K562 (cell line): ENCODE measurements at regions not wholly inside any gene's neighbourhood (a gene's known extent, or its start where the extent isn't known, plus 50 kb on each side); places are given as distances from the start of the nearest gene placed in this dataset.

ENCODE experiments used
- ATAC-seq: fragments of 200-7000 bp; cut with Tn5 transposase; 3 replicates; pipeline ENCODE4 v1.9.1; 2020; ENCODE audit warnings: moderate library complexity
- BruUV-seq: library from RNA; stranded (reverse); fragments of 400-500 nt; replicated peaks from 2 replicates; lab custom pipeline; 2021; lab: Mats Ljungman, UMichigan
- CTCF ChIA-PET: fragments of 300-600 bp; formaldehyde crosslinking; extraction: SDS; loops from one replicate; lab custom pipeline; 2021; ENCODE audit warnings: low intra/inter-chr PET ratio; lab: Yijun Ruan, JAX
- POLR2A ChIA-PET: fragments of 300-600, 350-650 bp; sonication (Branson Sonifier 250); formaldehyde crosslinking; extraction: SDS; loops from one replicate; lab custom pipeline; 2021; ENCODE audit warnings: antibody characterized with exemption, inconsistent platforms; lab: Yijun Ruan, JAX
- DNase-seq, 4 experiments: peaks; one replicate each; pipeline versions ENCODE4 v3.0.0 to v3.0.0-alpha.2; 2011 to 2018; ENCODE audit warnings: low spot score in 3 of 4, mixed read lengths in 3 of 4; ENCODE audit errors: extremely low read depth in 1 of 4
- FAIRE-seq: peaks from 2 replicates; lab custom pipeline; 2011; peaks lifted over from hg19 to GRCh38; lab: Jason Lieb, UNC
- H2AFZ ChIP-seq: 2 replicates; pipeline ENCODE4 v1.6.0; 2011; ENCODE audit warnings: low read depth, low read length, control low read depth, inconsistent platforms
- H3K27ac ChIP-seq: fragments of 200-600 bp; 3 replicates; pipeline ENCODE4 v1.8.0; 2011; ENCODE audit warnings: low read depth, mild to moderate bottlenecking, control low read depth, inconsistent platforms, low read length, moderate library complexity, mixed read lengths; ENCODE audit errors: extremely low read depth
- H3K27me3 ChIP-seq, 2 experiments: fragments of 300-600 bp in 1 of 2; 2 replicates in 1 of 2; 3 replicates in 1 of 2; pipeline versions ENCODE4 v1.6.0 to v1.8.0; 2011; ENCODE audit warnings: inconsistent platforms in 2 of 2, low read length in 2 of 2, mild to moderate bottlenecking in 1 of 2, mixed read lengths in 1 of 2, moderate library complexity in 1 of 2; ENCODE audit not compliant: control insufficient read depth in 2 of 2, insufficient read depth in 2 of 2
- H3K36me3 ChIP-seq: fragments of 300-600 bp; 3 replicates; pipeline ENCODE4 v1.8.0; 2011; ENCODE audit warnings: mild to moderate bottlenecking, low read length, inconsistent platforms; ENCODE audit not compliant: control insufficient read depth, insufficient read depth
- H3K4me1 ChIP-seq, 2 experiments: fragments of 200-600 bp in 1 of 2; replicated peaks in 1 of 2; 2 replicates in 1 of 2; 3 replicates in 1 of 2; pipeline versions ENCODE4 v1.5.1 to v1.8.0; 2011; ENCODE audit warnings: inconsistent platforms in 2 of 2, low read length in 2 of 2, mild to moderate bottlenecking in 1 of 2, mixed read lengths in 1 of 2, moderate library complexity in 1 of 2; ENCODE audit not compliant: control insufficient read depth in 2 of 2, insufficient read depth in 2 of 2
- H3K4me2 ChIP-seq: 2 replicates; pipeline ENCODE4 v1.6.1; 2011; ENCODE audit warnings: low read length, control low read depth, inconsistent platforms, mixed read lengths; ENCODE audit not compliant: insufficient read depth
- H3K4me3 ChIP-seq: fragments of 200-600 bp; sonication (generic), shearing (Covaris generic); 2 replicates; pipeline ENCODE4 v1.5.1; 2016; ENCODE audit warnings: control low read depth, inconsistent platforms
- H3K79me2 ChIP-seq: fragments of 200-600 bp; 3 replicates; pipeline ENCODE4 v1.8.0; 2011; ENCODE audit warnings: low read length, inconsistent platforms; ENCODE audit not compliant: control insufficient read depth, insufficient read depth
- H3K9ac ChIP-seq, 2 experiments: 2 replicates each; pipeline versions ENCODE4 v1.6.0 to v1.6.1; 2011; ENCODE audit warnings: low read depth in 2 of 2, low read length in 2 of 2, control low read depth in 1 of 2, inconsistent platforms in 1 of 2, mild to moderate bottlenecking in 1 of 2, mixed read lengths in 1 of 2; ENCODE audit not compliant: insufficient read depth in 1 of 2
- H3K9me1 ChIP-seq: one replicate; pipeline ENCODE4 v1.6.0; 2011; ENCODE audit warnings: inconsistent platforms, mild to moderate bottlenecking, low read length, moderate library complexity; ENCODE audit not compliant: control insufficient read depth, insufficient read depth
- H3K9me3 ChIP-seq: replicated peaks from 2 replicates; pipeline ENCODE4 v1.5.1; 2011; ENCODE audit warnings: low read depth, low read length, inconsistent platforms; ENCODE audit not compliant: control insufficient read depth, insufficient read depth
- H4K20me1 ChIP-seq: replicated peaks from 2 replicates; pipeline ENCODE4 v1.6.1; 2011; ENCODE audit warnings: low read length, inconsistent platforms, mixed read lengths; ENCODE audit not compliant: control insufficient read depth, insufficient read depth
- NONO ChIP-seq, 2 experiments: fragments of 200-400 bp in 1 of 2; fragments of 450-650 bp in 1 of 2; formaldehyde crosslinking in 1 of 2; IDR thresholded peaks; 2 replicates each; pipeline ENCODE4 v1.6.1; 2017; ENCODE audit warnings: low read depth in 2 of 2, mild to moderate bottlenecking in 2 of 2, moderate library complexity in 2 of 2, low read length in 1 of 2
- WGBS: fragments of 100-300 bp; shearing (Covaris generic); methylation state at CpG from one replicate; pipeline ENCODE4 v1.1.6; 2016; ENCODE audit warnings: low coverage, mixed read lengths; ENCODE audit not compliant: insufficient coverage; ENCODE audit errors: missing lambda C conversion rate; 5-methylcytosine and 5-hydroxymethylcytosine counted together
- in situ Hi-C: fragments of 300-500 bp; cut with MboI; formaldehyde crosslinking; loops from 4 replicates; pipeline ENCODE4 v1.15.0; 2018; ENCODE audit warnings: inconsistent platforms, mixed read lengths
- intact Hi-C: fragments of 100-400 bp; cut with micrococcal nuclease; formaldehyde crosslinking; loops from 2 replicates; pipeline ENCODE4 v1.14.2; 2022
- TF ChIP-seq, protein P1 (sequence below): IDR thresholded peaks from 3 replicates; pipeline ENCODE4 v1.6.1; 2011; ENCODE audit warnings: borderline replicate concordance, mild to moderate bottlenecking; ENCODE audit not compliant: insufficient read length, insufficient read depth
- TF ChIP-seq, protein P2 (sequence below): fragments of 450-650 bp; formaldehyde crosslinking; IDR thresholded peaks from 2 replicates; pipeline ENCODE4 v1.4.0; 2022; ENCODE audit warnings: missing genetic modification characterization

DNA sequence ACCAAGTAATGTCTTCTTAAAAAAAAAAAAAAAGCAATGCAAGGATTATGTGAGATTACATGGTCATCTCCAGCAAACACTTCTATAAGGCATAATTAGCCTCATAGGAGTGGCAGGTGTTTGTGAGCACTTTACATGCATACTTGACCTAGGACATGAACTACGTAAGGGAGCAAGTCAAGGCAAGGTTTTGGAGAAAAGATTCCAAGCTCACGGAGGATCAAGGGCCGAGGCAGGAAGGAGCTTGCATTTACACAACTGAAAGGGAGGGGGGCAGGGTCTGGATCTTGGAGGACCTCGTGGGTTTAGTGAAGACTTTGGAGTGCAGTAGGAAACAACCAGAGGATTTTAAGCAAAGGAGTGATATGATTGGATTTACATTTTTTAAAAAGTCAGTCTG lies 112.5 kb downstream of the CCER1 start:
- intact Hi-C loops (no loop called here), in situ Hi-C loops (loop anchor here (25.0 kb wide), 1 partner anchor 1305 kb away; the partner anchor contains the start of gene POC1B)
- no TSS peak for BruUV-seq
- Histone ChIP-seq H4K20me1 (no peaks in the 10 kb centered on the region), H3K9me1 (no peaks in the 10 kb centered on the region), H3K4me1 (no peaks in the 10 kb centered on the region), H3K4me2 (no peak overlapping the region), H3K27me3 (no peaks in the 10 kb centered on the region), H3K9me3 (0 out of 2 replicates have a peak, but pooled peaks cover 2% of the 10 kb centered on the region), H3K9ac (no peak overlapping the region), H3K79me2 (no peaks in the 10 kb centered on the region), H3K36me3 (no peaks in the 10 kb centered on the region), H3K4me3 (no peak overlapping the region), H3K27ac (no peak overlapping the region), H2AFZ (no peak overlapping the region)
- ChIA-PET CTCF (no interaction called here), POLR2A (interaction anchor here (0.7 kb wide), 1 partner anchor 436 kb away, joined by 4 read pairs; no protein-coding TSS in a partner anchor)
- 0% methylated on average over 4 of the region's 4 CpGs for WGBS
- no peak for TF ChIP-seq NONO (IDR thresholded peaks at IDR 0.05; ENCODE audit: low read depth in 2 of 2, low read length in 1 of 2)
- TF ChIP-seq, protein P1, sequence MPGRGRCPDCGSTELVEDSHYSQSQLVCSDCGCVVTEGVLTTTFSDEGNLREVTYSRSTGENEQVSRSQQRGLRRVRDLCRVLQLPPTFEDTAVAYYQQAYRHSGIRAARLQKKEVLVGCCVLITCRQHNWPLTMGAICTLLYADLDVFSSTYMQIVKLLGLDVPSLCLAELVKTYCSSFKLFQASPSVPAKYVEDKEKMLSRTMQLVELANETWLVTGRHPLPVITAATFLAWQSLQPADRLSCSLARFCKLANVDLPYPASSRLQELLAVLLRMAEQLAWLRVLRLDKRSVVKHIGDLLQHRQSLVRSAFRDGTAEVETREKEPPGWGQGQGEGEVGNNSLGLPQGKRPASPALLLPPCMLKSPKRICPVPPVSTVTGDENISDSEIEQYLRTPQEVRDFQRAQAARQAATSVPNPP = no peak
- TF ChIP-seq, protein P2, sequence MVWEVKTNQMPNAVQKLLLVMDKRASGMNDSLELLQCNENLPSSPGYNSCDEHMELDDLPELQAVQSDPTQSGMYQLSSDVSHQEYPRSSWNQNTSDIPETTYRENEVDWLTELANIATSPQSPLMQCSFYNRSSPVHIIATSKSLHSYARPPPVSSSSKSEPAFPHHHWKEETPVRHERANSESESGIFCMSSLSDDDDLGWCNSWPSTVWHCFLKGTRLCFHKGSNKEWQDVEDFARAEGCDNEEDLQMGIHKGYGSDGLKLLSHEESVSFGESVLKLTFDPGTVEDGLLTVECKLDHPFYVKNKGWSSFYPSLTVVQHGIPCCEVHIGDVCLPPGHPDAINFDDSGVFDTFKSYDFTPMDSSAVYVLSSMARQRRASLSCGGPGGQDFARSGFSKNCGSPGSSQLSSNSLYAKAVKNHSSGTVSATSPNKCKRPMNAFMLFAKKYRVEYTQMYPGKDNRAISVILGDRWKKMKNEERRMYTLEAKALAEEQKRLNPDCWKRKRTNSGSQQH (CRISPR knock-in tag) = no peak
- DNase-seq (no peak), FAIRE-seq (no peak), ATAC-seq (no peak)
